C4-2B (cell line): ENCODE measurements at regions not wholly inside any gene's neighbourhood (a gene's known extent, or its start where the extent isn't known, plus 50 kb on each side); places are given as distances from the start of the nearest gene placed in this dataset.

ENCODE experiments used
- H3K27ac ChIP-seq: fragments of 450-650 bp; 2 replicates; pipeline ENCODE4 v1.5.1; 2017
- ZFX ChIP-seq: fragments of 450-650 bp; IDR thresholded peaks from 2 replicates; pipeline ENCODE4 v1.6.1; 2017
- TF ChIP-seq, protein P1 (sequence below): fragments of 450-650 bp; conservative IDR thresholded peaks from 2 replicates; pipeline ENCODE4 v1.5.1; 2017; ENCODE audit warnings: mild to moderate bottlenecking

DNA sequence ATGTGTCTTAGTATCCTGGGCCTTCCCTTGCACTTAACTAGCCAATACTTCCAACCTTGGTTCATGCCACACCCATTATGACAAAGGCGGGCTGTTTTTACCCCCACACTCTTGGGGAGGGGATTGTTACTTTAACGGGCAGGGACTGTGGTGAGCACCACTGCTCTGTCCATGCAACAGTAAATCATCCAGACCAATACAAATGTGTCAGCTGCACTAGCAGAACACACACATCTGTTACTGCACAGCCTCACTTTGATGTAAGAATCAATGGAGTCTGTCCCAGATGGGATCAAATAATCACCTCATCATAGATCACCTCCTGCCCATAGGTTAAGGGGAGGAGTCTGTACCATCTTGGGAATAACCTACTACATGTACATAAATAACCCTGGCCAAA is 58.1 kb downstream of the NPAP1 start:
- TF ChIP-seq, protein P1, sequence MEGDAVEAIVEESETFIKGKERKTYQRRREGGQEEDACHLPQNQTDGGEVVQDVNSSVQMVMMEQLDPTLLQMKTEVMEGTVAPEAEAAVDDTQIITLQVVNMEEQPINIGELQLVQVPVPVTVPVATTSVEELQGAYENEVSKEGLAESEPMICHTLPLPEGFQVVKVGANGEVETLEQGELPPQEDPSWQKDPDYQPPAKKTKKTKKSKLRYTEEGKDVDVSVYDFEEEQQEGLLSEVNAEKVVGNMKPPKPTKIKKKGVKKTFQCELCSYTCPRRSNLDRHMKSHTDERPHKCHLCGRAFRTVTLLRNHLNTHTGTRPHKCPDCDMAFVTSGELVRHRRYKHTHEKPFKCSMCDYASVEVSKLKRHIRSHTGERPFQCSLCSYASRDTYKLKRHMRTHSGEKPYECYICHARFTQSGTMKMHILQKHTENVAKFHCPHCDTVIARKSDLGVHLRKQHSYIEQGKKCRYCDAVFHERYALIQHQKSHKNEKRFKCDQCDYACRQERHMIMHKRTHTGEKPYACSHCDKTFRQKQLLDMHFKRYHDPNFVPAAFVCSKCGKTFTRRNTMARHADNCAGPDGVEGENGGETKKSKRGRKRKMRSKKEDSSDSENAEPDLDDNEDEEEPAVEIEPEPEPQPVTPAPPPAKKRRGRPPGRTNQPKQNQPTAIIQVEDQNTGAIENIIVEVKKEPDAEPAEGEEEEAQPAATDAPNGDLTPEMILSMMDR, result no peak
- no peak for TF ChIP-seq ZFX
- no peak overlapping the region for H3K27ac ChIP-seq

DNA sequence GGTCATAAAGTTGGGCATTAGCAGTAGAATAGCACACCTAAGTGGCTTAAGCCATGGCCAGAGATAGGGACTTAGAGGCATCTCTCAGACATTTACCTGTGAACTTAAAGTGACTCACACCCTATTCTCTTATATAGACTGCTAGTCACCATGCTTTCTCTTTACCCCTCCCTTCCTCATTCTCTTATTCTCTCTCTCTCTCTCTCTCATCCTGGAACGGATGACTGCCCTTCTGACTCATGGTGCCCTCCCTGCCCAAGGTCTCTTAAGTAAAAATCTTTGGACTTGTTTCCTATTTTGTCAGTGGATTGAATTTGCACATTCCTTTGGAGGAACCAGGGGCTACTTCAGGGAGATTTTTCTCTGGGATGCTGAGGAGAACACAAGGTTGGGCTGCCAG is 58.8 kb downstream of the NPAP1 start:
- no peak overlapping the region for H3K27ac ChIP-seq
- TF ChIP-seq, protein P1, result no peak
- TF ChIP-seq ZFX, result no peak

DNA sequence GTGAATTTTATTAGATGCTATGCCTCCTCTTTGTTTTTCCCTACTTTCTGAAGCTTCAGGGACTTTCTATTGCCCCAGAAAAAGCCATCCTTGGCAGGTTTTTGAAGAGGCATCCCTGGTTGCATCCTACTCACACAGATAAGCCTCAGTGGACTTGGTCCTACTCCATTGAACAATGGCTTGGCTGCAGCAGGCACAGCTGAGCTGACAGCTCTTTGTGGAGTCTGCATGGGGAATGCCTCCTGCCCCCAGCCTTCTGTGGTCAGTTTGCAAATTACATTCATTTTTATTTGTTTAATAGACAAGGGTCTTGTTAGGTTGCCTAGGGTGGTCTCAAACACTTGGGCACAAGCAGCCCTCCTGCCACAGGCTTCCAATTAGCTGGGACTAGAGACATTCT is 69.7 kb downstream of the NPAP1 start:
- TF ChIP-seq, protein P1, result no peak
- H3K27ac ChIP-seq, result no peak overlapping the region

DNA sequence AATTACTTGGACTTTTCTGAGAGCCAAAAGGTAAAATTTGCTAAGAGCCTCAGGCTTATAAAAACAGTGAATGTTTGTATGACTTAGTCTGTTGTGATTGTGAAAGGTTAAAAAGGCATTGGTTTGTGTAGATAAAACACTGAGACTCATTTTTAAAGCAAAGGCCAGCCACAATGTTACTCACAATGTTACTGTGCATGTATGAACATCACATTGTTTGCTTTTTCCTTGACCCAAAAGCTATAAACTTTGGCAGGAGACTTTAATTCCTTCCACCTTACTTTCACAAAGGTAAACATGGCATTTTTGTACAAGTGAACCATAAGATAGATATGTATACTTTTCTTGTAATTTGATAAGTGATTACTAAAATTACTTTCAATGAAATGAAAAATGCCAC is 70.5 kb downstream of the NPAP1 start:
- no peak for TF ChIP-seq ZFX
- TF ChIP-seq, protein P1, result no peak
- no peak overlapping the region for H3K27ac ChIP-seq

DNA sequence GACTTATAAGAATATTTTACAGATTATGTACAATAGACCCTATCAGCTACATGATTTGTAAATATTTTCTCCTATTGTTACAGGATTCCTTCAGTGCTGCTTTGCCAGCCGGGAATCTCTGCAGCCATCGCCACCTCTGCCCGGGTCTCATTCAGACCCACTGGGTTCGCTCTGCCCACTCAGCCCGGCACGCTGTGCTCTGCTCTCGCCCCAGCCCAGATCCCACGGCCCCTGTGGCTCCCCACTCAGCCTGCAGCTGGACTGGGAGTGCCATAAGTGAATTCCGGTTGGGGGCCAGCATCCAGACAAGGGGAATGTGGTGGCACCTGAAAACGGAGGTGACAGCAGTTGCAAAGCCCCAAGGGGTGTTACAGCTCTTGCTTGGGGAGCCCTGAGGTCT is 71.8 kb downstream of the NPAP1 start:
- TF ChIP-seq ZFX, result no peak
- TF ChIP-seq, protein P1, result no peak
- H3K27ac ChIP-seq, result no peak overlapping the region

DNA sequence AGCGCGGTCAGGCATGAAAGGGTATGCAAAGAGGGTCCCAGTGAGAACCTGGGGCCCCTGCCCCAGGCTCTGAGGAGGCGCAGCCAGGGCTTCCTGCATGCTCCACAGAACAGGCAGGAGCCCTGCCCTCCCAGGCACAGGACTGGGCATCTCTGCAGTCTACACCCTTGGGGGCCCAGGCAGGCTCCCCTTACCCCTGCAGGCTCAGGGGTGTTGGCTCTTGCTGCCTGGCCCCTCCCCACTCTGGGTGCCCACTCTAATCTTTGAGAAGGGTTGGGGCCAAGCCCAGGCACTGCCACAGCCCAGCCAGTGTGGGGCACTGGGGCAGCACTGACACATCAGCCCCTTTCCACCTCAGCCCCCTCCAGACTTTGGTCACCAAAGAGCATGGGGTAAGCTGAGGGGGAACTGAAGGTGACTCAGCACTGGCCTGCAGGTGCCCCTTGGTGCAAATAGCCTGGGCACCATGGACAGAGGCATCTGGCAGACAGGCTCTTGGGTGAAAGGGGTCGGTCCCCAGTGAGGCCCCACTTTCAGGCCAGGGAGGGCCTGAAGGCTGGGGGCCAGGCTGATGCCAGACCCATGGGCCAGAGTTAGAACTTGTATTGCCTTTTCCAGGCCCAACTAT is 73.4 kb downstream of the NPAP1 start:
- TF ChIP-seq, protein P1, result no peak
- no peak for TF ChIP-seq ZFX
- H3K27ac ChIP-seq, result no peak overlapping the region

DNA sequence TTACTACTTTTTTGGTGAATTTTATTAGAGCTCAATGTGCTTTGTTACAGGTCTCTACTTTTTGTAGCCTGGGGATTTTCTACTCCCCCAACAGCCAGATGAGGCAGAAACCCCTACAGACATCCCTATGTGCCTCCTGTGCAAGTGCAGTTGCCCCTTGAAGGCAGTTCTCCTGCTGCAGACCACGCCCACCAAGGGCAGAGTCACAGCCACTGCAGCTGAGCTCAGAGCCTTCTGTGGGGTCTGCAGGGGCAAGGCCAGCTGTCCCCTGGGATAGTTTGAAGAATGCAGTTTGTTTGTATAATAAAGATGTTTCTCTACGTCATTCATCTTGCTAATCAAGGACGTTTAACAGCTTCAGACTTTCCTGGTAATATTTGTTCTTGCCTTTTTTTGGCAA is 76.8 kb downstream of the NPAP1 start:
- H3K27ac ChIP-seq, result no peak overlapping the region
- TF ChIP-seq ZFX, result no peak
- TF ChIP-seq, protein P1, result no peak
